ENCODE measurements at regions not wholly inside any gene's neighbourhood (a gene's known extent, or its start where the extent isn't known, plus 50 kb on each side); places are given as distances from the start of the nearest gene placed in this dataset.

GRCh38 chr4:115332078-115332477 lies 218.7 kb upstream of the NDST4 start:
- TF ChIP-seq CTCF (IDR thresholded peaks at IDR 0.05) (no peak), POLR2A (IDR thresholded peaks at IDR 0.05) (no peak)

Data from heart left ventricle (tissue), 13 donors.